ENCODE measurements at regions not wholly inside any gene's neighbourhood (a gene's known extent, or its start where the extent isn't known, plus 50 kb on each side); places are given as distances from the start of the nearest gene placed in this dataset.
A peak's percentile ranks its signal among the peaks of the same experiment; 100 is the strongest.

DNA sequence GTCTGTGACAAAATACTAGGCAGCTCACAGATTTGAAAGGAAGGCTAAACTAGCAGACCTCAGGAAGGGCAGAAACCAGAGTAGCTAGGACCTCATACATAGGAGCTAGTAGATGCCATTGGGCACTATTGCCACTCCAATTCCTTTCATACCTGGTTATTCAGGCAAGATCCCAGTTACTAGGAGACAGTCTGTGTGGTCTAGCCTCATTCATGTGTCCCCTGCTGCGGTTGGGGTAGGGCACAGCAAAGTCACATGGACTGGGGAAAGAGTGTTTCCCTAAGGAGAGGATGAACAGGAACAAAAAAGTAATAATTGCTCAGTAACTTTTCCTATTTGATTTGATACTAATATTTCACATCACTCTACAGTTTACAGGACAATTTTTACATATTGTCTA is 204.6 kb upstream of the HEY2 start:
- DNase-seq (ENCODE audit: low spot score) = no peak

DNA sequence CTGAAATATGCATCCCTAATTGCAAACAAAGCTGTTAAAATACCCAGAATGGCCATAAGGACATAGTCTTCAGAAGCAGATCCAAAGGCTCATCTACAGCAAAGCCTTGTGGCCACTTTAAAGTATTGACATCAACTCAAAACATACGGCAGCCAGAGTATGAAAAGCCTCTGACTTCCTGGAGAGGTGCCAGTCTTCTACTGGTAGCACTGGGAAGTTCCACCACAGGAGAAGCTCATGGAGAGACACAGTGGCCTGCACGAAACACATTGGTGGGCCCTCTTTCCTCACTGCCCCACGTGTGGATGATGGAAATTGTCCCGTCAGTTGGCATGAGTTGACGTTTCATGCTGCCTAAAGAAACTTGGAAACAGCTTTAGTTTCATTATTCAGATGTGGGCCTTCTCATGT is 202.6 kb upstream of the HEY2 start:
- DNase-seq (ENCODE audit: low spot score) = peak; percentile 21

DNA sequence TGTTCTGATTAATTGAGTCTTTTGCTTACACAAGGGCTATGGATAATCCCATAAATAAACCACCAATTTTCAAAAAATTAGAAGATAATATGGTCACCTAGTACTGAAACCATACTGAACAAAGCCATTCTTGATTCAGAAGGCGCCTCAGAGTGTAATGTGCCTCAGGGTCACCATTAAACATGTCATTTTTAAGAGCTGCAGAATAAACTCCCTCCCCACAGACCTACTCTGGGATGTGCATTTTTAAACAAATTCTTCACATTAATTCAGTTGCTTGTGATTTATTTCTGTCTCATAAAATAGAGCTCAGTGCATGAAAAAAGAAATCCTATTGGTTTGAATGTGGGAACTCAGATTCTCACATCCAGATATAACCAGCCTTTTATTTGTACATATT is 202.1 kb upstream of the HEY2 start:
- DNase-seq (ENCODE audit: low spot score) = no peak

DNA sequence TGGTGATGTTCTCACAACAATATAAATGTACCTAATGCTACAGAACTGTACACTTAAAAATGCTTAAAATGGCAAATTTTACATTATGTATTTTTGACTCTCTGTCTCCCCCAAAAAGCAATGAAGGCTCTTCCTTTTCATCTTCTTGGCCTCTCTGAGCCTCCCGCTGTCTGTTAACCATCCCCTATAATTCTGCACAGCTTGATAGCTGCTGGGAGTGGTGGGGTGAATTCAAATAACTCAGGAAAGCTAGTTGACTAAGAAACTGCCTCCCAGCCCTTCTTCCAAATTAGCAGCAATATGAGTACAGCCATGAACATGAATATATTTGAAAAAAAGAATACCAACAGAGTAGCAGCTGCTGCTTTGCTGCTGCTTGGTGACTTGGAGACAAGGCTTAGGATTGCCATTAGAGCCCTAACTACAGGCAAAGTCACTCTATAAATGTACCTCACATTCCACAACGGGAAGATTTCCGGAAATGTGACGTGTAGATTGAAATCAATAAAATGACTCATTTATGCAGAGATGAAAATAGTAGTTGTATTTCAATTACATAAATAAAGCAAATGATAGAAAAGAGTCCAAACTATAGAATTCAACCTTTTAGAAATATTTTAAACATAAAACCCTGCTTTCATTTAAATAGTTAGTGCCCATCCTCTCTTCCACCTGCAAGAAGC is 200.1 kb upstream of the HEY2 start:
- DNase-seq (ENCODE audit: low spot score) = peak; percentile 12

DNA sequence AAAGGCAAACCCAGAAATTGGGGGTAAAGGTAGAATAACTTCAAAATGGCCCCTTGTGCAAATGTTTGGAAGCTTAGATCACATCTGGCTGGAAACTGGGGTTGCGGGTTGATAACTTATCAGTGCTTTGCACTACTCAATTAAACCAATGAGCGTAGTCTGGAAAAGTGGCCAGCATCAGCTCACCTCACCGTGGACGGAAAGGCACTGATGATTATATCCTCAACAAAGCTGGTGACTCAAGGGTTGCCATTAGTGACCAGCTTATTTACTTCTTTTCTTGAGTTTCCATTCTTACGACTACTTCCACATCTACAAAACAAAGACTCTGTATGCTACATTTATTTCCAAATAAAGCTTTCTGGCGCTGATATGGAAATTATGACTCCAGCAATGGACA is 198.5 kb upstream of the HEY2 start:
- no peak for DNase-seq (ENCODE audit: low spot score)

DNA sequence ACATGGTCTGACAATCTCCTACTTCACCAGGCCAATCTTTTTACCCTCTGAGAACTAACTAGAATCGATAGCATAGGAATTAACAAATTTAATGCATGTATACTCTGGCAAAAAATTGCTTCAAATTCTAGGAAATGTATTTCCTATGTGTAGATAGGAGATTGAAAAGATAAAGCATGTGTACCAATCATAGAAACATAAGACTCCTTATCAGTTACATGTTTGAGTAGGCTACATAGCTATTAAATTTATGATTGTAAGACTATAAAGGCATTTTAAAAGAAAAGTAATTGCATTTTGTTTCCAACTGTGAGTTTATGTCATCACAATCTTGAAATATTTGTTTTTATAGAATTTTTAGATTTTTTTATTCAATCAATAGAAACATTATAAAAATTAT is 196.6 kb upstream of the HEY2 start:
- DNase-seq (ENCODE audit: low spot score) = no peak

DNA sequence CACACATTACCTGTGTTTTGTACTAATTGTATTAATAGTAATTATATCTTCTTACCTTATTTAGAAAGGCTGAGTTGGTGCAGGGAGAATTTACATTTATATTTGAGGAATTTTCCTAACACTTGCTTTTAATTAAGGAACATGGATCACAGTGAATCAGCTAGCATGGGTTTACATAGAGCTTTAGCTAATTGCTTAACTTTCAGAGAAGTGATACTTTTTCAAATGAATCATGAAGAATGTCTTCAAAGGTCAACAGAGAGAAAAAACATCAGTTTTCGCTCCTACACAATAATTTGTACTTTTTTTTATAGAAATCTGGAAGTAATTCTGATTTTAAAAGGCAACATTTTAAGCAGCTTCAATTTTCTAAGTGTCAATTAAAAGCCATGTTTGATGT is 195.0 kb upstream of the HEY2 start:
- DNase-seq (ENCODE audit: low spot score) = no peak

DNA sequence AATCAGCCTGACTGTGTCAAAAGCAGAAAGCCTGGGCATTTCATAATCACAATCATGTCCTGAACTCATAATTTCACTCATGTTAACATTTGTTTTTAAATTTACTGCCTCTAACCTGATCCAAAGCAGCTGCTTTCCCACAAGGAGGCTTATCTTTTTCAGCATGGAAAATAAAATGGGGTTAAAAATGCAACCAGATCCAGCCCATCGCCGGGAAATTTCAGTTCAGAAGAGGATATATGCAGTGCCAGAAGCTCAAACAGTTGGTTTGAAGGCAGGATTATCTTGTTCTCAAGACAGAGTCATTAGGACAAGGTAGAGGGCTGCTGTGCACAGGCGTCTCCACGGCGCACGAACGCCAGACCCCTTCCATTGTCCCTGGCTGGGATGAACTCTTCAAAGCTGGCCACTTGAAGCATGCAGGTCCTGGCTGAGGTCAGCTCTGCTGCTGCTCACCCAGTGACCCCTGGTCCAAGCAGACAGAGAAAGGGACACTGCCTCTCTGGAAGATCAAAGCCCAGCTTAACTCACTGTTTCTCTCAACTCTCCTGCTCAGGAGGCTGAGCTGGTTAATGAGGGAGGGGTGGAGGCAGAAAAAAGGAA is 191.1 kb upstream of the HEY2 start:
- DNase-seq (ENCODE audit: low spot score) = no peak

DNA sequence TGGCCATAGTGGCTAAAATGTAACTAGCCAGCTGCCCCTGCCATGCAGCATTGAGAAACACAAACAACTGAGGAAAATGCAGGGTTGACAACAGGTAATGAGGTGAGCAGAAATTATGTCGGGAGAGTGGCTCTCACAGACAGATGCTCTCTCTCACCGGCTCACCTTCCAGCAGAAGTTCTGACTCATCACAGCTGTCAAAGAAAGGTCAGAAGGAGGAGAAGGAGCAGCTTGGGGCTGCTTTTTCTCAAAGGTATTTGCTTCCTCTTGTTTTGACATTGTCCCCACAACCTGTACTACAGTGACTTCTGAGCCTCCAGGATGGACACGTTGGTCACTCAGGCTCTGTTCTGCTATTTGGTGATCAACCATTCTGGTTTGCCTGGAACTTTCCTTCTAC is 190.5 kb upstream of the HEY2 start:
- DNase-seq (ENCODE audit: low spot score) = no peak

DNA sequence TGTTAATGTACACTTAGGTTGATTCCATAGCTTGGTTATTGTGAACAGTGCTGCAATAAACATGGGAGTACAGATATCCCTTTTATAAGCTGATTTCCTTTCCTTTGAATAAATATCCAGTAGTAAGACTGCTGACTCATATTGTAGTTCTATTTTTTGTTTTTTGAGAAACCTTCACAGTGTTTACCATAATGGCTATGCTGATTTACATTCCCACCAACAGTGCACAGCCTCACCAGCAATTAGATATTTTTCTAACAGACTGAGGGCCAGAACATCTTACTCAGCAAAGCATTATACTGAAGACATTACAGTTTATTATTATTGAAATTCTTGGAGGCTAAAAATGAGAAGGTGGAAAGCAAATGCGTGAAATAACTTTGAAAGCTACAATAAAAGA is 187.3 kb upstream of the HEY2 start:
- no peak for DNase-seq (ENCODE audit: low spot score)

DNA sequence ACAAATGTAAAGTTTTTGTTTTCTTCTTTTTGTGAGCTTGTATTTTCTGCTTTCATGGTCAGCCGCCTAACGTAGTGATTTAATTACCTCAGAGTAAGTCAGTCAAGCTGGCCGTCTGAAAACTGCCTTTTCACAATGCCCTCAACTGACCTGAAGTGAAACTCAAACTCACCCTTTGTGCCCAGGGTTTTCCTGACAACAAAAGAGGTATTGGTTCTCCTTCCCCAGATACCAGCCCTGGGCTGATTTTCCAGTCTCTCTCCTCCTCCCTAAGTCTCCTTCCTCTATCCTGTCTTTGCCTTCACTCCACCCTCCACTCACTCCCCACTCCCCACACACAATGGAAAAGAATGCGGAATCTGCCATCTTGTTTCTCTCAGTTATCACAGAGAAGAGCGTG is 184.5 kb upstream of the HEY2 start:
- DNase-seq (ENCODE audit: low spot score) = no peak

DNA sequence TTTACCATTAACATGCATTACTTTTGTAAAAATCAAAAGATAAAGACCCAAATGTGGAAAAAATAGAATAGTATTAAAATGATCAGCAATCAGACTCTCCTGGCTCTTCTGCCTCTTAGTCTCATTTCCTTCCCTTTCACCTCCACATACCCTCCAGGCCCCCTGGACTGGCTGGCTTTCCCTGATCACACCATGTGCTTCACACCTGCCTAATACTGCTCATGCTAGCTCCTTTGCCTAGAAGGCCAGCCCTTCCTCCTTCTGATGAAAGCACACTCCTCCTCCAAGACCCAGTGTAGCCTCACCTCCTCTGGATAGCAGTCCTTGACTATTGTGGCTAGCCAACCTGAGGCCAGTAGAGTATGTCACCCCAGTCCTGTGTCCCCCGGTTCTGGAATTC is 182.0 kb upstream of the HEY2 start:
- no peak for DNase-seq (ENCODE audit: low spot score)

DNA sequence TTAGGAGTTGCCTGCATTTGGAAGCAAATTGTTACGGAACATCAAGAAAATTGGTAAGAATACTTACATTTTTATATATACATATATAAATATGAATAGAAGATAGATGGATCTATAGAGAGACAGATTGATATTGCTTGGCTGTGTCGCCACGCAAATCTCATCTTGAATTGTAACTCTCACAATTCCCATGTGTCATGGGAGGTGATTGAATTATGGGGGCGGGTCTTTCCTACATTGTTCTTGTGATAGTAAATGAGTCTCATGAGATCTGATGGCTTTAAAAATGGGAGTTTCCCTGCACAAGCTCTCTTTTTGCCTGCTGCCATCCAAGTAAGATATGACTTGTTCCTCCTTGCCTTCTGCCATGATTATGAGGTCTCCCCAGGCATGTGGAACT is 180.8 kb upstream of the HEY2 start:
- DNase-seq (ENCODE audit: low spot score) = no peak

DNA sequence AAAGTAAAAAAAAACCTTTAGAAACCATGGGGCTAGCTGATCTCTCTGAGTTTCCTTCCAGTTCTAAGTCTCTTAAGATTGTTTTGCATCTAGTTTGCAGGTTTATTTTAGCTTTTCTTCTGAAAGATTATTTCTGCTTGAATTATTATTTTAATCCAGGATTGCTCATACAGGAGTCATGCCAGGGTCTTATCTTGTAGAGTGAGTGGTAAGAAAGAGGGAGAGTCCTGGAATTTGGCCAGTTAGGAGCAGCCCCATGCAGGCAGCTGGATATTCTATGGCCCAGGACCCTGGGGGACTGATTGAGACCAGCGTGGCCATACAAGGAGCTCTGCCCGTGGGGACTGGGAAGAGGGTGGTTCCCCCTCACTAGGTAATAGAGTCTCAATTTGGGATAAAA is 178.9 kb upstream of the HEY2 start:
- no peak for DNase-seq (ENCODE audit: low spot score)

DNA sequence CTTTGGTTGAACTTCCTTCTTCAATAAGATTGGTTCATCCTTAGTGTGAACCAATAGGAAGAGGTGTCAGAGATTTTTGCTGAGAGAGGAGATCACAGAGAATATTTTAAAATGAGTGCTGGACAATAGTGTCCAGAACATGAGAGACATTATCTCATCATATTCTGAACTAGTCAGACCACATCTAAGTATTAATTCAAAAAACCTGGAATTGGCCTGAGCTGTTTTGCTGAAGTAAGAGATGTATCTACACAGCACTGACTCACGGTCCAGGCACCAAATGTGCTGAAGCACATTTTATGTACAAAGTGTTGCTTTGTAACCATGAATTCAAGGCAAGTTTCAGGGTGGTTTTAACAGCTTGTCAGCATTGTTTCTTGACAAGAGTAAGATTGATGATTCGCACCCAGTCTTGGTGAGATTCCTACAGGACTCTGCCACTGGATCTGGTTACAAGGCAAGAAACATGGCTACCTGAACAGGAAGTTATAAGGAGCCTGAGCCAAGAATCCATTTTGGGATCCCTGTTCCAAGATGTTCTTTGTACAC is 178.2 kb upstream of the HEY2 start:
- no peak for DNase-seq (ENCODE audit: low spot score)

DNA sequence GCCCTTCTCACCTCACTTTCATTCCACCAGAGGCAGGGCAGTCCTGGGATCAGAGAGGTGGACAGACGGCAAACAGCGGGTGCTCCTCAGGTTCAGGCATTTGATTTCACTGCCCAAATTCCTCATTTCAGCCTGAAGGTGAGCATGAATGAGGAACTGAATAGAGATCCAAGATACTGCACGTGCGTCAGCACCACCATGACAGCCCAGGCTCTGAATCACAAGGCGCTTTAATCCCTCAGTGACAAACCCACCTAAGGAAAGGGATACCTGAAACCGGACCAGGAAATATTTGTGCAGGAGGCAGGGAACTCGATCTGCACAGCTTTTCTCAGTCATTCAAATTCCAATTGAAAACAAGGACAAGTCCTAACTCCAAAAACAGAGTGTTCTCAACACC is 174.8 kb upstream of the HEY2 start:
- DNase-seq (ENCODE audit: low spot score) = no peak

DNA sequence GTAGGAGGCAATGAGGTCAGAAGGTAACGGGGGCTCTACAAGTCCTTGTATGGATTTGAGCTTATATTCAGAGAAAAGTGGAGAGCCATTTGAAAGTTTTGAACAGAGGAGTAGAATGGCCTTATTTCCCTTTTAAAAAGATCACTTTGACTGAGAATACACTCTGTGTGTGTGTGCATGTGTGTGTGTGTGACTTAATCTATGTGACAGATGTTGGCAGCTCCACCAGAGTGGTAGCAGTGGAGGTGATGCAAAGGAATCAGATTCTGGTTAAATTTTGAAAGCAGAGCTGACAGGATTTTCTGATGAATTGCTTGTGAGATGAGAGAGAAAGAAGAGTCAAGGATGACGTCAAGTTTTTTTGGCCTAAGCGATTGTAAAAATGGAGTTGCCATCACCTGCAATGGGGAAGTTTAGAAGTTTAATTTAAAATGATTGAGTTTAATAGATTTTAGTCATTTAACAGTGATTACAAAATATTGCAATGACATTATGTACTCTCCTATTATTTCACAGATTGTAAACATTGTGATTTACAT is 172.2 kb upstream of the HEY2 start:
- no peak for DNase-seq (ENCODE audit: low spot score)

DNA sequence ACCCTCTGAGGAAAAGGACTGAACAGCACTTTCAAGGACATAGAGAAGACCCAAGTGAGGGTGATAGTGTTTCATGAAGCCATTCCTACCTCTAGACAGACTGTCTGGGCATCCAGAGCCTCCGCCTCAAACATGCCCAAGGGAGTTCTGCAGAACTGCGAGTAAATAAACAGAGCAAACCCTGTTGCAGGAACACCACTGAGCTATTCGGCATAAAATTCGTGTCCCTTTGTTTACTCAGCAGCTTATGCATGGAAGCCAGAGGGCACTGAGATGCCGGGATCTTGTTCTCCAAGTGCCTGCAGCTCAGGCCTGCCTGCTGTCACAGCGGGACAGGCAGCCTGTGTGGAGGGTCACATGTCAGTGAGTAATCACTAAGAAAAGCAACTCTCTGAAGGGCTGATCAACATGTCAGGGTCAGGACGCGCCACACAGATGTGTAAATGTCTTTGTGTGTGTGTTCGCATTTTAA is 164.9 kb upstream of the HEY2 start:
- peak; percentile 47 for DNase-seq (ENCODE audit: low spot score)

DNA sequence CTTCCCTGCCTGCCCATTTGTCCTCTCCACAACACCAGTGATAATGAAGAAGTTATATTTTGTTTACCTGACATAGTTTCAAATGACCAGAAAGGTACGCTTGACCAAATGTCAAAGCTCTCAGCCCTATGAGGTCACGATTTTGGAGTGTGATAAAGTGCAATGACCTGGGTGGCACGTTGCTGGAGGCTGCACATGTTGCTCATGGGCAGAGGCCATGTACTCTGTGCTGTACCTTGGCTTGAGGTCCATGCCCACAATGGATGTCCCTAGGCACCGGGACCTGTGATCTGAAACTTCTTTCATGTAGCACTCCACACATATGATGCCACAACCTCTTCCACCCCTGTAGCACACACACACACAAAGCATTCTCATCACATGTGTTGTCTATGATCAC is 164.0 kb upstream of the HEY2 start:
- no peak for DNase-seq (ENCODE audit: low spot score)

DNA sequence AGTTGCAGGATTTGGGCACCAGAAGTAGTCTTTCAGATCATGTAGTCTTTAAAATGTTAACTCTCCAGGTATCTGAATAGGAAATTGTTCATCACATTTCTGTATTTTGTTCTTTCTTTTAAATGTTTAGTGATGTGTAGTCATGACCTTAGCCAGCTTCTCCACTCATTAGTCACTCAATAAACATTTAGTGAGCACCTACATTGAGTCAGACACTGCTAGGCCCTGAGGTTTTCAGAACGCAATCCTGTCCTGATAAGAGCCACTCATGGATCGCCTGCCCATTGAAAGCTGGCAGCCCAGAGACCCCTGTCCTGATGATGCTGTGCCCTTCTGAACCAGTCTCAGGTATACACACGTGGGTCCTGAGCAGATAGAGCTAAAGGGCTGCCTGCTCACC is 163.4 kb upstream of the HEY2 start:
- peak; percentile 44 for DNase-seq (ENCODE audit: low spot score)

DNA sequence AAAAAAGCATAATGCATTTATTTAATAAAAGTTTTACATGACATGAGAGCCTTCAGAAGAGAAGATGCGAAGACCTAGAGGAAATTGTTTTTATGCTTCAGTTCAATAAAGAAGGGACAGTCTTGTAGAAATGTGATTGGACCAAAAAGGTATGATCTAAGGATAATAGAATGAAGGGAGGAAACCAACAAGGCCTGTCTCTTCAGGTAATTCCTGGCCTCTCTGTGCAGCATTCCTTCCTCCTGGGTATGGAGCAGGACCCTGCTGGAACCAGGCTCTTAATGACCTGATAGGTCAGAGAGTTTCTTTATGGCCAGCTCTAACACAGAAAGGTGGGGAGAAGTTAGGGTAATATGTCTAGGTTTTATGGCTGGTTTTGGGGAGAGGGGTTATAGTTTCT is 162.8 kb upstream of the HEY2 start:
- DNase-seq (ENCODE audit: low spot score) = no peak

DNA sequence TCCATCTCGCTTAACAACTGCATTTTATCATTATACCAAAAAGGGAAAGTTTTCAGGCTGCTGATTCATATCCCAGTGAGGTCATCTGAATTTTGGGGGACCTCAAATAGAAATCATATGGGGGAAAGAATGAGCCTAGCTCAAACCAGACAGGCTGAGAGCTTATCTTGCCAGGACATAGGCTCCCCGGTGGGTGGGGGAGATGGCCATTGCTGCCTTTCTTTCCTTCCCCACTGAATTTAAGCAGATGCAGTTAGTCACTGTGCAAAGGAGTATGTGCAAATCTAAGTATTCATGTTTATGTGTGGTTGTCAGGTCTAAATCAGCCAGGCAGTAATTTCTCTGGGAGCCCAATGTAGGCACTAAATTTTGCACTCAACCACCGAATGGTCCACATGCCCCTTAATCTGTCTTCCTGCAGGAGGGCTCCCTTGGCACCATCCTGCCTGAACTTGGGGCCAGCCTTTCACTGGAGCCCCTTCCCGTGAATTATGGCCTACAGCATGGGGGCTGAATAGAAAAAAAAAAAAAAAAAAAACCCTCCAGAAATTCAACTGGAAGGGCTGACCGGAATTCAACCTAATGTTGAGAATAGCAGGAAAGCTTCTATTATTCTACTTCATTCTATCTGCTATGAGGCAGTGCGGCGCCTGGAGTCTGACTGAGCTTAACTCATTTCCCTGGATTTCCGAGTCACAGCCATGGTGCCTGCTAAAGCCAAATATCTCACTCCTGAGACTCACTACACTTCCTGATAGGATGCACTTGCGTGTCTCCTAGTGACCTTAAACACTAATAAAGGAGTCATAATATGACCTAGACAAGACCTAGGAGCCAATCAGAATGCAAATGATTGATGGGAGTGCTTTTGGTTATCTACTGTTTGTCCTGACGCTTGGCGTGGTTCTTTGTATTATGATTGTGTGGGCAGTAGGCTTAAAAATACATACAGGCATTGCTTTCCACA is 161.5 kb upstream of the HEY2 start:
- no peak for DNase-seq (ENCODE audit: low spot score)
